ENCODE measurements at regions not wholly inside any gene's neighbourhood (a gene's known extent, or its start where the extent isn't known, plus 50 kb on each side); places are given as distances from the start of the nearest gene placed in this dataset.

DNA sequence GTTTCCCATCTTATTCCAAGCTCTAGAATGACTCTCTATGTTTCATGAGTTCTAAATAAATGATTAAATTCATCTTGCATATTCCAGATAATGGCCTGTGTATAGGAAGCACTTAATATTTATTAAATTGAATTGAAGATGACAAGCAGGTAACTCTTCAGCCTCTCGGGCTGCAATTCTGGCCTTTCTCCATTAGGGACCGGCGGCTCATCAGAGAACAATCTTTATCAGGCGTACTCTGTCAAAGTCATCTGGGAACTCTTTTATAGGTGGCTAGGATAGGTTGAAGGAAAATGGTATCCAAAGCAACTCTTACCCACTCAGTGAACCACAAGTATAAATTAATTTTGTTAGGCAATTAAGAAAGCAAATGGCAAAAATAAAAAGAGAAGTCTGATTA is 308.5 kb downstream of the NOL4 start:
- DNase-seq (ENCODE audit: low spot score), result no peak
- no peak for TF ChIP-seq CTCF (IDR thresholded peaks at IDR 0.05)
- no peak overlapping the region for H3K27ac ChIP-seq
- no peak overlapping the region for H3K4me3 ChIP-seq

DNA sequence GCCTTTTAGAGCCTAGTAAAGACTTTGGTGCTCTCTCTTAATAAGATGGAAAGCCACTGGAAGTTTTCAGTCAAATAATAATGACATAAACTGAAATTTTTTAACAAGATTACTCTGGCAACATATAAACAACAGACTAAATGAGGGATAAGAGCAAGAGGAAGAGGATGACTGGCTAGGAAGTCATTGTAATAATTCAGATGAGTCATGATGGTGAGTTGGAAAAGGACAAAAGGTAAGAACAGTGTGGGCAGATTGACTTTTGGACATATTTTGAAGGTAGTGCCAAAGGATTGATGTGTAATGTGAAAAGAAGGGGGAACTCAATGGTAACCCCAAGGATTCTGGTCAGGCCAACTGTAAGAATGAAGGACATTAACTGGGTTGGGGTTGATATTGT is 310.3 kb downstream of the NOL4 start:
- TF ChIP-seq CTCF (IDR thresholded peaks at IDR 0.05), result no peak
- Histone ChIP-seq H3K4me3 (no peak overlapping the region), H3K27ac (no peak overlapping the region)
- no peak for DNase-seq (ENCODE audit: low spot score)

GRCh38 chr18:33906046-33906445 is 318.7 kb downstream of the NOL4 start:
- no peak for DNase-seq (ENCODE audit: low spot score)
- no peak overlapping the region for H3K27ac ChIP-seq
- TF ChIP-seq CTCF (IDR thresholded peaks at IDR 0.05), result no peak
- no peak overlapping the region for H3K4me3 ChIP-seq

GRCh38 chr18:33901894-33902512 is 322.7 kb downstream of the NOL4 start:
- no peak for TF ChIP-seq CTCF (IDR thresholded peaks at IDR 0.05)
- Histone ChIP-seq H3K27ac (no peak overlapping the region), H3K4me3 (no peak overlapping the region)
- no peak for DNase-seq (ENCODE audit: low spot score)

- Histone ChIP-seq H3K4me3 (no peak overlapping the region), H3K27ac (no peak overlapping the region)
- no peak for DNase-seq (ENCODE audit: low spot score)
- no peak for TF ChIP-seq CTCF (IDR thresholded peaks at IDR 0.05)
Measured at GRCh38 chr18:33900638-33901037, 322.6 kb downstream of the ASXL3 start.

DNA sequence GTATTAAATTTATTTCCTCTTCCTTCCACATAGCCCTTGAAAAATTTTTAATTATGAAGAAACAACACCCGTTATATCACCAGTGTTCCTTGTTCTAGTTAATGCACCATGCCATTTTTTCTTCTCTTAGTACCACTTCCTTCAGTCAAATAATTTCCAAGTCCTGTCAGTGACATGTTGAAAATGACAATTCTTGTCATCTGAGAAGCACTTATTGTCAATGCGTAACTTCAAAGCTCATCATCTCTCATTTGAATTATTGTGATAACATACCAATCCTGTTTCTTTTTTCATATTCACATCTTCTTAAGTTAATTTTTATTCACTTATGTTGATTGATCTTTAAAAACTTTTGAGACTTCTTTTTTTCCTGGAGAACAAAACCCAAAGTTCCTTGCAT is 320.4 kb downstream of the ASXL3 start:
- Histone ChIP-seq H3K4me3 (no peak overlapping the region), H3K27ac (no peak overlapping the region)
- no peak for TF ChIP-seq CTCF (IDR thresholded peaks at IDR 0.05)
- DNase-seq (ENCODE audit: low spot score), result no peak

GRCh38 chr18:33878213-33878612 is 300.2 kb downstream of the ASXL3 start:
- no peak overlapping the region for H3K4me3 ChIP-seq
- no peak for TF ChIP-seq CTCF (IDR thresholded peaks at IDR 0.05)
- no peak for DNase-seq (ENCODE audit: low spot score)

More at GRCh38 chr18:33878213-33878612, 300.2 kb downstream of the ASXL3 start:
- no peak overlapping the region for H3K27ac ChIP-seq
